ENCODE measurements at regions not wholly inside any gene's neighbourhood (a gene's known extent, or its start where the extent isn't known, plus 50 kb on each side); places are given as distances from the start of the nearest gene placed in this dataset.

DNA sequence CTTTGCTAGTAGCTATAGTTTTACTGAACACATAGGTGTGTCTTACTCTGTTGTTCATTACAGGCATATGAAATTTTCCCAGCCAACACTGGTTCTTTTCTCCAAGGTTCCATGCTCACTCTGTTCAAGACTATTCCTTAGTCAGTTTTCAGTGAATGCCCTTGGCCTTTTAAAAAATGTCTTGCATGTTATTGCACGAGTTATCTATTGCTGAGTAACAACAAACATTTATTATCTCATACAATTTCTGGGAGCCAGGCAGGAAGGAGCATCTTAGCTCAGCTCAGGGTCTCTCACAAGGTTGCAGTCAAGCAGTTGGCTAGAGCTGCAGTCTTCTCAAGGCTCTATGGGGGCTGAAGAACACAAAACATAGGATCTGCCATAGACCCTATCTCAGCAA lies 223.5 kb downstream of the BTG1 start:
- DNase-seq (ENCODE audit: low read depth in 2 of 2) = no peak

GRCh38 chr12:91921555-91921954 lies 224.1 kb downstream of the BTG1 start:
- DNase-seq (ENCODE audit: low read depth in 2 of 2) = no peak

DNA sequence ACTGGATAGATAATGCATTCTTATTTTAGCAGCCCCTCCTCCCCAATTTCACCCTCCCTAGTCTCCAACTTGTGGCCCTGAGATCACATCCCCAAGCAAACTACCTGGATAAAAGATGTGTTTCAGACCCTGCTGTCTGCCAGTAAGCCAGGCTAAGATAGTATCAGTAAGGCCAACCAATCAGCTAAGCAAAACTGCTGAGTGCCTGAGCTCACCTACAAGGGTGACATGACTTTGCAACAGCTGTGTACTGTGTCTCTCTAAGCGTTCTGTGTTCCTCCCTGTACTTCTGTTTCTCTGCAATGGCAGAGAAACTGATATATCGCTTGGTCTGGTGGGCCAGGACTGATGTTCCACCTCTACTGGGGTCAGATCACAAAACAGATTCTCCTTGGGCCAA lies 224.9 kb downstream of the BTG1 start:
- DNase-seq (ENCODE audit: low read depth in 2 of 2) = no peak

DNA sequence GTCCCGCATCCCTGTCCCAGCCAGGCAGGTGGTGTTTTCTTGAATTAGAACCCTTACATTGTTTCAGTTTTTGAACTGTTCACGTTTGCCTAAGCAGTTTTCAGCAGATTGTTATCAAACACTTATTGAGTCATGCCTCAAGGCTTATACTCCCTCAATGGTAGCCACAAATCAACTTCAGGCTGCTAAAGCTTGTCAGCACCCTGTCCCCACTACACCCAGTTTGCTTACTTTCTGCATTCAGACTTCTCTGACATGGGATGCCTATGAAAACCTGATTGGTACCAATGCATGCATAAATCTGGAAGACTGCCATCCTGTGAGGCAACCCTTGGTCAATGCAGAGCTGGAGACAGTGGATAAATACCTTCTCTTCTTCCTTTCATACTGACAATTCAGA lies 225.4 kb downstream of the BTG1 start:
- no peak for DNase-seq (ENCODE audit: low read depth in 2 of 2)

DNA sequence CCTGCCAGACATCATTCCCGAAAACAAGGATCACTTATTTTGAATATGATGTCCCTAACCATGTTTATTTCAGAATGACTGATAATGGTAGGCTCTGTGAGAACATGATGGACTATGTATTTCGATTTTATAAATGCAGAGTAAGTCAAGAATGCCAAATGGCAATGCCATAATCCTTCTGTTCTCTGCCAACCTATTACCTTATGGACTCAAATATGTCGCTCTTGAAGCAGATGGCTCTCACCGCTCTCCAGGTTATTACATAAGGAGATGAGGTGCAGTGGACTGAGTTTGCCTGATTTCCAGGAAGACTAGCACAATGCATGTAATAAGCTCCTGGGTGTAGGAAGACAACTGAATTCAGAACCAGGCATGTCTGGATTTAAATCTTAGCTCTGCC lies 227.2 kb downstream of the BTG1 start:
- DNase-seq (ENCODE audit: low read depth in 2 of 2) = no peak

GRCh38 chr12:91914701-91915100 lies 230.9 kb downstream of the BTG1 start:
- DNase-seq (ENCODE audit: low read depth in 2 of 2) = no peak

GRCh38 chr12:91913651-91914050 lies 232.0 kb downstream of the BTG1 start:
- DNase-seq (ENCODE audit: low read depth in 2 of 2) = no peak

- no peak for DNase-seq (ENCODE audit: low read depth in 2 of 2)
Measured at GRCh38 chr12:91913124-91913523, 232.5 kb downstream of the BTG1 start.

GRCh38 chr12:91912178-91912577 lies 233.5 kb downstream of the BTG1 start:
- no peak for DNase-seq (ENCODE audit: low read depth in 2 of 2)

- no peak for DNase-seq (ENCODE audit: low read depth in 2 of 2)
Measured at GRCh38 chr12:91910871-91911388, 234.7 kb downstream of the BTG1 start.

DNA sequence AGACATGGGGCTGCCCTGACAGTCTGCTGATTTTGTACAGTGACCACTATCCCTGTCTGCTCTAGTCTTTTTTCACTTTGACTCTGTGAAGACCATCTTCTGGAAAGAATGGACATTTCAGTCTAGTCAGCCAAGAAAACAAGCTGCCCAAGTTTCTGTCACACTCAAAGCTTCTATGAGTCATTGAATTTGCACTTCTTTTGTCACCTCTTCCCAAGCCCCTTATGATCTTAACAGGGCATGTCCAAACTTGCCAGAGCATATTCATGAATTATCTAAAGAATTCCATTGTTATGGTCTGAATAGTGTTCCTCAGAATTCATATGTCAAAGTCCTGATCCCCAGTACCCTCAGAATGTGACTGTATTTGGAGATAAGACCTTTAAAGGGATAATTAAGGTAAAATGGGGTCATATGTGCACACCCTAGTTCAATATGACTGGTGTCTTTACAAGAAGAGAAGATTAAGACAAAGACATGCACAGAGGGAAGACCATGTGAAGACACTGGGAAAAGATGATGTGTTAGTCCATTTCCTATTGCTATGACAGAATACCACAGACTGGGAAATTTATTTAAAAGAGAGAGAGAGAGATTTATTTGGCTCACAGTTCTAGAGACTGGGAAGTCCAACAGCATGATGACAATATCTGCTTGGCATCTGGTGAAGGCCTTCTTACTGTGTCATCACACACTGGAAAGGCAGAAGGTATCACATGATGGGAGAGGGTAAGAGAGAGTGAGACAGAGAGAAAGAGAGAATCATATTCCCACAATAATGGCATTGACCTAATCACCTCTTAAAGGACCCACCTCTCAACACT lies 242.6 kb downstream of the BTG1 start:
- no peak for DNase-seq (ENCODE audit: low read depth in 2 of 2)

DNA sequence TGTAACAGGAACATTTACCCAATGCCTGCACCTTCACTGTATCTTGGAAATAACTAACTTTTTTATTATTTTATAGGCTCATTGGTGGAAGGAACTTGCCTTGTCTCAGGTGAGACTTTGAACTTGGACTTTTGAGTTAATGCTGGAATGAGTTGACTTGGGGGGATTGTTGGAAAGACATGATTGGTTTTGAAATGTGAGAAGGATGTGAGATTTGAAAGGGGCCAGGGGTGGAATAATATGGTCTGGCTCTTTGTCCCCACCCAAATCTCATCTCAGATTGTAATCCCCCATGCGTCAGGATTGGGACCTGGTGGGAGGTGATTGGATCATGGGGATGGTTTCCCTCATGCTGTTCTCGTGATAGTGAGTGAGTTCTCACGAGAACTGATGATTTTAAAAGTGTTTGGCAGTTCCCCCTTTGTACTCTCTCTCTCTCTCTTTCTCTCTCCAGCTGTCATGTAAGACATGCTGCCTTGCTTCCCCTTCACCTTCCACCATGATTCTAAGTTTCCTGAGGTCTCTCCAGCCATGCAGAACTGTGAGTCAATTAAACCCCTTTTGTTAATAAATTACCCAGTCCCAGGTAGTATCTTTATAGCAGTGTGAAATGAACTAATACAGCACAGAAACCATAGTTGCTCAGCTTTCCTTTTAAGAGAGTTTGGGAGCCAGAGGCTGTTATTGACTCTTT lies 244.1 kb downstream of the BTG1 start:
- DNase-seq (ENCODE audit: low read depth in 2 of 2) = no peak

GRCh38 chr12:91900971-91901370 lies 244.7 kb downstream of the BTG1 start:
- no peak for DNase-seq (ENCODE audit: low read depth in 2 of 2)

DNA sequence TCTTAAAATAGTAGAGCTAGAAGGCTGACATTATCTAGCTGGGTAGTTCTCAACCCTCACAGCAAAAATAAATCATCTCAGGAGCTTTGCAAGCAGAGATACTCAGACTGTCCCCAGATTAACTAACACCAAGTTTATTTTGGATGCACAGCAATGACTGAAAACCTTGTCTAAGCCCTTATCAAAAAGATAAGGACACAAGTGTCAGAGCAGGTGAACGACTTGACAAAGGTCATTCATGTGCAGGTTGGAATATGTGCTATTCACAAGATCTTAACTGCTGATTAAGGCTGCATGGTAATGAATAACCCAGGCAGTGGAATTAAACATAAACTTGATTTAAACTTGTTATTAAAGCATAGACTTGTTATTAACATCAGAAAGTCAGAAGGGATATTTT lies 246.6 kb downstream of the BTG1 start:
- no peak for DNase-seq (ENCODE audit: low read depth in 2 of 2)

DNA sequence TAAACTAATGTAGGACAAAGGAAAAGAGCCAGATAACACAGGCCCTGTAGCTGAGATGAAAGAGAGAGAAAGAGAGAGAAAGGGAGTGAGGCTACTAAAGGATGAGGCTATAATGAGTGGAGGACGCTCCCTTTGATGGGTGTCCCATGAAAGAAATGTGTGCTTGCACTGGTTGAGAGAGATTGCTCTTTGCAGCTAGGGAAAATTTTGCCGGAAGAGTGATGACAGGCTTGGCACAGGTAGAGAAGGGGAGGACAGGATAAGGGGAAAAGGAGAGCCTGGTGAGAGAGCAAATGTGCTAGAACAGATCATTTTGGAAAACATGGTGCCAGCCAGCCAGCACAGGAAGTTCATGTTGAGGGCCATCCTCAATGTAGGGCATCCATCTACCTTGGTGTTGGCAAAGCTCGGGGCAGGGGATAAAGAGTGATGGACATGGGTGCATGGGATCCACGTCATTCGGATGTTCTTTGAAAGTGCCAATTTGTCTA lies 248.6 kb downstream of the BTG1 start:
- DNase-seq (ENCODE audit: low read depth in 2 of 2) = no peak

DNA sequence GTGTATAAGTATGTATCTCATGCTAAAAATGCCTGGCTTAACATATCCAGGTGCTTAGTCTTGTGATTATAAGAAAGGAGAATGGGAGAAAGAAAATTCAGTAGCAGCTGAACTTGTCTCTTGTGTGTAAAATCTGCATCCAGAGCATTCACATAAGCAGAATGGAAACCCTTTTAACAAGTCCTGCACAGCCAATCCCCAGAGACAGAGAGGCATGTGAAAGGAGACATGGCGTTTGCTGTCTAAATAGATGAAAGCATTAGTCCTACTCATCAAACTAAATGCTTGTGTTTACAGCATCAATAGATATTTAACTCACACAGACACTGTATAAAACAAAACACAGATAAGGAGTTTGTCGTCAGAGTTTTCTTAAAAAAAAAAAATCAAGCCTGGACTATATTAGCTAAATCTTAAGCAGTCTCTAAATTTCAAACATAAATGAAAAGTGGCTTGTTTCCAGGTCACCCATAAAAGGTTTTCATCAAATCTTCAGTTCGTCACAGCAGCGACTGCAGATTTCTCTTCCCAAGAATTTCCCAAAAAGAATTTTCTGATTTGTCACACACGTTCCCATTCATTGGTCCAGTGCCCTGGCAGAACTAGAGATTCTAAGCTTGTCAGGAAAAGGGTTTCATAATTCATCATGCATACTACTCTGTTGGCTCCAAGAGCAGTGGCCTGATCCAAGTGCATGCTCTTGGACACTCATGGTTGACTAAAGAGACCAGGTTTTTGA lies 249.2 kb downstream of the BTG1 start:
- DNase-seq (ENCODE audit: low read depth in 2 of 2) = no peak

DNA sequence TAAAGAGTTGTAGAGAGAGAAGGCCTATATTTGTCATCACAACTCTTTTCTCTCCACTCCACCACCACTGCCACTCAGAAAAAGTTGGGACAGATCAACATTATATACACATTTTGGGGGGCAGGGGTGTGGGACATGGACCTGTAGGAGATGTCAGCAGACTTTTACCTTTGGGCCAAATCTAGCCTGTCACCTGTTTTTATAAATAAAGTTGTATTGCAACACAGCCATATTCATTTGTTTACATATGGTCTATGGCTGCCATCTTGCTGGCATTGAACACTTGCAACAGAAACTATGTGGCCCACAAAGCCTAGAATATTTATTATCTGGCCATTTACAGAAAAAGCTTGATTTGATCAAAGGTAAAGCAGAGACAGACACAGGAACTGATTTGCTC lies 250.7 kb downstream of the BTG1 start:
- no peak for DNase-seq (ENCODE audit: low read depth in 2 of 2)

- DNase-seq (ENCODE audit: low read depth in 2 of 2) = no peak
Measured at GRCh38 chr12:91893476-91893875, 252.2 kb downstream of the BTG1 start.

DNA sequence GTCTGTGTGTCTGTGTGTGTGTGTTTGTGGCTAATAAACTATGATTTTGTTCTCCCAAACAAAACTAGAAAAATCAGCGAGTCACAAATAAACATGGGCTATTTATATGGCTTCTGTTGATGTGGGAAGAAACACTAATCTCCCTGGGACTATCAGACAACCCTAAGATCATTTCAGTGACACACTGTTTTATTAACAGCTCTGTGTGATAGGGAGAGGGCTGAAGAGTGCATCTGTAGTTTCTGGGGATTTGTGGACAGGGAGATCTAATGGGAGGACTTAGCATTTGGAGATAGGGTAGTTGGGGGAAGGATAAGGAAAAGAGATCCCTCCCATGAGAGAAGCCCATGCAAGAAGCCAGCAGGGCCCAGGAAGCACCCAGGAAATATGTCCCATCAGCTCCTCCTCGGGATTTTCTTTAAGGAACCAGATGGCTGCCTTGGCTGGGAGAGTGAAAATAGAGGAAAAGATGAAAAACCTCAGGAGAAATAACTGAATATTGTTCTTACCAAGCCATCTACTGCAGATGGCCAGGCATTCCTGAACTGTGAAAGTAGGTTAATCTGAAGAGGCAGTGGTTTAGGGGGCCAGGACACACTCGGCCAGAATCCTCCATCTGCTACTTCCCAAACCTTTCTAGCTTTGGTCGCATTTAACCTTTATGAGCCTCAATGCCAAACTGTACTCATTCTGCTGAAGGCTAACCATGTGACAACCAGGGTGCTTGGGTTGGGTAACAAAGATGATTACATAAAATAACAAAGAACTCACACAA lies 253.4 kb downstream of the BTG1 start:
- no peak for DNase-seq (ENCODE audit: low read depth in 2 of 2)

GRCh38 chr12:91890742-91891141 lies 254.9 kb downstream of the BTG1 start:
- DNase-seq (ENCODE audit: low read depth in 2 of 2) = no peak

GRCh38 chr12:91889910-91890309 lies 255.7 kb downstream of the BTG1 start:
- no peak for DNase-seq (ENCODE audit: low read depth in 2 of 2)

DNA sequence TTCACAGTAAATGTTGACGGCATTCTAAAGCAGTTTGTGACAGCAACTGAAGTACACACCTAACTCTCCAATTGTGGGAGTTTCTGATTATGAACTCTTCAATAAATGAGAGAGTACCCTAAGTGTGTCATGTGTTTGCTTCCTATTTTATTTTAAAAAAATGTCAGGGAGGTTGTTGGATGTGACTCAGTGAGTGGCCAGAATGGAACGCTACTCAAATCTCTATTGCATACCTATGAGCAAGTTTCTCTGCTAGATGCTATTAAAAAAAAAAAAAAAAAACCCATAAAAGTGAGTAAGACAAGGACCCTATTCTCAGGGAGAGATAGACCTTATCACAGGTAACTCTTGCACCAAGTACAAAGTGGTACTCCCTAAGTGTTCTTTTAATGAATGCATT lies 256.6 kb downstream of the BTG1 start:
- DNase-seq (ENCODE audit: low read depth in 2 of 2) = no peak

All from stimulated activated CD4-positive, alpha-beta T cell treated with anti-CD3 and anti-CD28 coated beads, Interleukin-1b, Interleukin-23, amount 100 ng/mL, for 4 hours (primary cell).